KMS-11 (cell line): ENCODE measurements at regions not wholly inside any gene's neighbourhood (a gene's known extent, or its start where the extent isn't known, plus 50 kb on each side); places are given as distances from the start of the nearest gene placed in this dataset.

Source experiments
- H2AFZ ChIP-seq: fragments of 200-600 bp; sonication (generic); 2 replicates; pipeline ENCODE4 v1.6.1; 2016; ENCODE audit warnings: antibody characterized with exemption, mixed run types, low read depth
- H3K27ac ChIP-seq: fragments of 200-600 bp; sonication (generic); 2 replicates; pipeline ENCODE4 v1.6.1; 2016; ENCODE audit warnings: mild to moderate bottlenecking, mixed run types
- H3K27me3 ChIP-seq: fragments of 200-600 bp; sonication (generic); 2 replicates; pipeline ENCODE4 v1.6.1; 2017; ENCODE audit warnings: mild to moderate bottlenecking, low read depth, mixed run types, moderate library complexity; ENCODE audit not compliant: insufficient read depth
- H3K36me3 ChIP-seq: fragments of 200-600 bp; sonication (generic); 2 replicates; pipeline ENCODE4 v1.6.1; 2017; ENCODE audit warnings: mild to moderate bottlenecking, mixed run types; ENCODE audit not compliant: insufficient read depth
- H3K4me1 ChIP-seq: fragments of 200-600 bp; sonication (generic); 2 replicates; pipeline ENCODE4 v1.6.1; 2016; ENCODE audit warnings: mild to moderate bottlenecking, low read depth, mixed run types; ENCODE audit not compliant: poor library complexity, severe bottlenecking
- H3K4me2 ChIP-seq: fragments of 200-600 bp; sonication (generic); 2 replicates; pipeline ENCODE4 v1.7.0; 2016; ENCODE audit warnings: mild to moderate bottlenecking, mixed run types
- H3K4me3 ChIP-seq: fragments of 200-600 bp; sonication (generic); IDR thresholded peaks from 2 replicates; pipeline ENCODE4 v1.6.1; 2017; ENCODE audit warnings: low read depth, low read length, mixed read lengths; ENCODE audit not compliant: insufficient read depth
- H3K79me2 ChIP-seq: fragments of 200-600 bp; sonication (generic); 2 replicates; pipeline ENCODE4 v1.6.1; 2016; ENCODE audit warnings: low read depth, mixed run types; ENCODE audit not compliant: insufficient read depth
- H3K9ac ChIP-seq: fragments of 200-600 bp; sonication (generic); 2 replicates; pipeline ENCODE4 v1.6.1; 2016; ENCODE audit warnings: mild to moderate bottlenecking, mixed run types
- H4K20me1 ChIP-seq: fragments of 200-600 bp; sonication (generic); 2 replicates; pipeline ENCODE4 v1.6.1; 2016; ENCODE audit warnings: mild to moderate bottlenecking, mixed run types; ENCODE audit not compliant: insufficient read depth
- TF ChIP-seq, protein P1 (sequence below): fragments of 200-600 bp; sonication (generic); conservative IDR thresholded peaks from 2 replicates; pipeline ENCODE4 v1.6.1; 2017; ENCODE audit warnings: low read depth, mild to moderate bottlenecking, antibody characterized with exemption, low read length, moderate library complexity, mixed read lengths

DNA sequence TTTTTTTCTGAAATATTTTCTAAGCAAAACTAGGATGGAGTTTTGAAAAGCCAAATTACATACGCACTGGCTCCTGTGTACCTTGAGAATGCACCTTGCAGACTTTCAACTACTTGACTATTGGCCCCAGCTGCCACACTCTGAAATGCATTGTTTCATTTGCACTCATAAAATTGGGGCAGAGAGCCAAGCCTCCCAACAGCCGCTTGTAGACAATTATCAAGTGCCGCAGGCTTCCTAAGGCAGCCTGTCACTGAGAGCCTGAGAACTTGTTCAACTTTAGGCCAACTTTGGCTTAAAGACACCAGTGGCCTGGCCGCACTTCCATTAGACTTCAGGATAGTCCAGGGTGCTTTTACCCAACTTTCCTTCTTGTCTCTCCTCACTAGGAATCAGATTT, 115.7 kb upstream of the STARD13 start:
- Histone ChIP-seq H3K4me3 (no peak overlapping the region), H3K79me2 (no peaks in the 10 kb centered on the region), H3K4me1 (no peaks in the 10 kb centered on the region), H3K36me3 (no peaks in the 10 kb centered on the region), H3K4me2 (no peak overlapping the region), H3K27me3 (no peaks in the 10 kb centered on the region), H3K9ac (no peak overlapping the region), H4K20me1 (no peaks in the 10 kb centered on the region), H2AFZ (no peak overlapping the region), H3K27ac (no peak overlapping the region)
- TF ChIP-seq, protein P1, sequence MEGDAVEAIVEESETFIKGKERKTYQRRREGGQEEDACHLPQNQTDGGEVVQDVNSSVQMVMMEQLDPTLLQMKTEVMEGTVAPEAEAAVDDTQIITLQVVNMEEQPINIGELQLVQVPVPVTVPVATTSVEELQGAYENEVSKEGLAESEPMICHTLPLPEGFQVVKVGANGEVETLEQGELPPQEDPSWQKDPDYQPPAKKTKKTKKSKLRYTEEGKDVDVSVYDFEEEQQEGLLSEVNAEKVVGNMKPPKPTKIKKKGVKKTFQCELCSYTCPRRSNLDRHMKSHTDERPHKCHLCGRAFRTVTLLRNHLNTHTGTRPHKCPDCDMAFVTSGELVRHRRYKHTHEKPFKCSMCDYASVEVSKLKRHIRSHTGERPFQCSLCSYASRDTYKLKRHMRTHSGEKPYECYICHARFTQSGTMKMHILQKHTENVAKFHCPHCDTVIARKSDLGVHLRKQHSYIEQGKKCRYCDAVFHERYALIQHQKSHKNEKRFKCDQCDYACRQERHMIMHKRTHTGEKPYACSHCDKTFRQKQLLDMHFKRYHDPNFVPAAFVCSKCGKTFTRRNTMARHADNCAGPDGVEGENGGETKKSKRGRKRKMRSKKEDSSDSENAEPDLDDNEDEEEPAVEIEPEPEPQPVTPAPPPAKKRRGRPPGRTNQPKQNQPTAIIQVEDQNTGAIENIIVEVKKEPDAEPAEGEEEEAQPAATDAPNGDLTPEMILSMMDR = no peak

DNA sequence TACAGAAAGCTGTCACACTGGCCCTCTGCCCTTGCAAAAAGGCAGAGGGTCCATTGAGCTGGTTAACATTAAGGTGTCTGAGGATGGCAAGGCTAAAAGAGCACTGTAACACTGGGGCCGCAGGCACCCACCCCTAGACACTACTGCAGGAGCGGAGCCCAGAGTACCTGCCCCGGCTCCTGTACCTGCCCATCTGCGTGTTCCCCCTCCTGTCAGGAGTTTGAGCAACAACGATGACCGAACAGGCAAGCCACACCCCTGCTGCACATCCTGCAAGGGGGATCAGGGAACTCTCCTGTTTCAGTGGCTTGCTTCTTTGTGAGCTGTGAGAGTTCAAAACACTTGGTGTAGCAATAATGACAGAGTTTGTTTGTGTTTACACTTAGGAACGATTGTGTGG, 117.4 kb upstream of the STARD13 start:
- H3K4me3 ChIP-seq = no peak overlapping the region
- H3K27me3 ChIP-seq = no peaks in the 10 kb centered on the region
- no peaks in the 10 kb centered on the region for H3K79me2 ChIP-seq
- no peak overlapping the region for H3K9ac ChIP-seq
- TF ChIP-seq, protein P1 = no peak
- H3K27ac ChIP-seq = no peak overlapping the region
- no peaks in the 10 kb centered on the region for H3K36me3 ChIP-seq
- no peak overlapping the region for H2AFZ ChIP-seq
- H3K4me2 ChIP-seq = no peak overlapping the region
- no peaks in the 10 kb centered on the region for H3K4me1 ChIP-seq
- no peaks in the 10 kb centered on the region for H4K20me1 ChIP-seq

DNA sequence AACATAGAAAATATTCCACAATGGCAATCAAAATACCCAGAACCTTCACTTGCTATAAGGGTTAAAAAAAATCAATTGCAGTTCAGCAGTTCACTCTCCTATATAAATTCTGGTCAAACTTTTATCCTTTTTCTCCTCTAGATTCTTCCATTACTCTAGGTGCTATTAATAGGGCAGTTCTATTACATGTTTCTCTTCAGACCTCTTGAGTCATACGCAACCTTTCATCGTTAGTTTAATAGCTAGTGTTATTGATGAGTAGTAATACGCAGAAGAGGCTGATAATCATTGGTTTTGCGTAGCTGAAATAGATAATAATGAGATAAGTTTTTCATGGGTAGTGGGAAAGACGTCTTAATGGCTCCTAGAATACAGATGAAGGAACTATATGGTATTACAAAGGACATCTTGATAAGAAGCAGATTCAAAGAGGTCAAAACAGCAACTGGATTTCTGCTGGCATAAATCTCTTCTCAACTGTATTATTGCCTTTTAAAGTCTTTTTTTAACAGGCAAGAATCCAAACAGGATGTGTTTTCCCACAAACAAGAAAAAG, 118.3 kb upstream of the STARD13 start:
- Histone ChIP-seq H3K4me2 (no peak overlapping the region), H3K4me3 (no peak overlapping the region), H3K36me3 (no peaks in the 10 kb centered on the region), H3K79me2 (no peaks in the 10 kb centered on the region), H2AFZ (no peak overlapping the region), H3K27me3 (no peaks in the 10 kb centered on the region), H3K9ac (no peak overlapping the region), H4K20me1 (no peaks in the 10 kb centered on the region), H3K27ac (no peak overlapping the region), H3K4me1 (no peaks in the 10 kb centered on the region)
- TF ChIP-seq, protein P1 = no peak

DNA sequence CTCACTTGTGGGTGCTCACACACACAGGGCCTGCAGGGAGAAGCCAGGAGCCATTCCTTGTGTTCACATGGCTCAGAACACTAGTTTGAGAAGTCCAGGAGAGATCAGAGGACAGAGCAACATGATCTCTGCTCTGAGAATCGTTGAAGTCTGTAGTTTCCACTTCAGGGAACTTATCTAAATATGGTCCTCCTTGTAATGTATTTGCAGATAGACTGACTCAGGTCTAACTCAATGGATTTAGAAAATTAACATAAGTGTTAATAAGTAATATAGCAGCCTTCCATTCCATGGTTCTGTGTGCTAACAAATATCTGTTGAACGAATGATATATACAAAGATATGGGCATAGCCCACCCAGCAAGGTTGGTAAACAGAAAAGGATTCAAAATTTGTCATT, 119.8 kb upstream of the STARD13 start:
- Histone ChIP-seq H3K27ac (no peak overlapping the region), H3K27me3 (no peaks in the 10 kb centered on the region), H3K9ac (no peak overlapping the region), H4K20me1 (no peaks in the 10 kb centered on the region), H3K4me3 (no peak overlapping the region), H3K79me2 (no peaks in the 10 kb centered on the region), H3K36me3 (no peaks in the 10 kb centered on the region), H3K4me2 (no peak overlapping the region), H2AFZ (no peak overlapping the region), H3K4me1 (no peaks in the 10 kb centered on the region)
- TF ChIP-seq, protein P1 = no peak
